ENCODE measurements at regions not wholly inside any gene's neighbourhood (a gene's known extent, or its start where the extent isn't known, plus 50 kb on each side); places are given as distances from the start of the nearest gene placed in this dataset.

DNA sequence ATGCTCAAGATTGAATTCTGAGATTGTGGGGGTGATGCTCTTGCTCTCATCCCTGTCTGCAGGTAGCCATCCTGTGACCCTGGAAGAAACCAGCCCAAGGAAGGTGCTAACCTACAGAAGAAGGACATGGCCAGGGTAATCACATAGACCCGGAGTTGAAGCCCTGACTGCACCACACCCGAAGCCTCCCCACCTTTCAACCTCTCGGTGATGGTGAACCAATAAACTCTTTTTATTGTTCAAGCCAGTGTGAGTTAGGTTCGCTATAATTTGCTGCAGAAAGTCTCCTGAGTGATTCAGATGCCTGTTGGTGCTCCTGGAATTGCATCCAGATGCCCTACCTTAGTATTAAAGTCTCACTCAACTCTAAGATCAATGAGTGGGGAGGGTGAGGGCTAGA lies 163.6 kb downstream of the PLPP3 start:
- TF ChIP-seq ATF3 (CRISPR knock-in tag; conservative IDR thresholded peaks at IDR 0.05) = no peak
- TF ChIP-seq MAX (CRISPR knock-in tag; IDR thresholded peaks at IDR 0.05) = no peak
- TF ChIP-seq NFYB (CRISPR knock-in tag; conservative IDR thresholded peaks at IDR 0.05; ENCODE audit: low read depth) = no peak
- no peak for TF ChIP-seq ELF4 (CRISPR knock-in tag; IDR thresholded peaks at IDR 0.05; ENCODE audit: low read depth)
- TF ChIP-seq NFE2L1 (CRISPR knock-in tag; IDR thresholded peaks at IDR 0.05) = no peak
- no peak for TF ChIP-seq RELA (CRISPR knock-in tag; IDR thresholded peaks at IDR 0.05; ENCODE audit: borderline replicate concordance)
- TF ChIP-seq CTCF (IDR thresholded peaks at IDR 0.05) = no peak
- TF ChIP-seq, protein P1, sequence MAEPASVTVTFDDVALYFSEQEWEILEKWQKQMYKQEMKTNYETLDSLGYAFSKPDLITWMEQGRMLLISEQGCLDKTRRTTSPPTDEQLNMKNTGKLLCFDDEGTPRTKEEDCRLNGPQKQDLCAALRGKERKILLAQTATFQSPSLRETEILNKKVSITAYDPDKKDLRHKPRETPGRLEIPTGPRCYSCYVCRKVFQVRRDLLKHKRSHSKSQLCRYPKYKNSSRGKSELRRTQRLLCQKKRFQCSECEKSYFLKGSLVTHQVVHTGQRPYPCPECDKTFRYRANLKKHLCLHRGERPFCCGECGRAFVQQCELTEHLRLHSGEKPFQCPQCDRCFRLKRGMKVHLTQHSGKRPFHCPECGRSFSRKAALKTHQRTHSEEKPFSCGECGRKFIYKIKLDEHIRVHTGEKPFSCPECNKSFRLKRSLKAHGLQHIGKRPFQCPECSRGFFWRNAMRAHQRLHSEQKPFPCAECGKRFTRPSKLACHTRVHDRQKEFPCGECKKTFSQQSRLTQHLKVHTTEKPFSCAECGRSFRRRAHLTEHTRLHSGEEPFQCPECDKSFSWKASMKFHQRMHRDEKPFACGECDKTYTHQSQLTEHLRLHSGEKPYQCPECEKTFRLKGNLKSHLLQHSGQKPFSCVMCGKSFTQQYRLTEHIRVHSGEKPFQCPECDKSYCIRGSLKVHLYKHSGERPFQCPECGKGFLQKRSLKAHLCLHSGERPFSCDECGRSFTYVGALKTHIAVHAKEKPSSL (CRISPR knock-in tag; conservative IDR thresholded peaks at IDR 0.05) = no peak
- no peak for TF ChIP-seq ZNF263 (CRISPR knock-in tag; IDR thresholded peaks at IDR 0.05; ENCODE audit: low read depth)
- TF ChIP-seq, protein P2, sequence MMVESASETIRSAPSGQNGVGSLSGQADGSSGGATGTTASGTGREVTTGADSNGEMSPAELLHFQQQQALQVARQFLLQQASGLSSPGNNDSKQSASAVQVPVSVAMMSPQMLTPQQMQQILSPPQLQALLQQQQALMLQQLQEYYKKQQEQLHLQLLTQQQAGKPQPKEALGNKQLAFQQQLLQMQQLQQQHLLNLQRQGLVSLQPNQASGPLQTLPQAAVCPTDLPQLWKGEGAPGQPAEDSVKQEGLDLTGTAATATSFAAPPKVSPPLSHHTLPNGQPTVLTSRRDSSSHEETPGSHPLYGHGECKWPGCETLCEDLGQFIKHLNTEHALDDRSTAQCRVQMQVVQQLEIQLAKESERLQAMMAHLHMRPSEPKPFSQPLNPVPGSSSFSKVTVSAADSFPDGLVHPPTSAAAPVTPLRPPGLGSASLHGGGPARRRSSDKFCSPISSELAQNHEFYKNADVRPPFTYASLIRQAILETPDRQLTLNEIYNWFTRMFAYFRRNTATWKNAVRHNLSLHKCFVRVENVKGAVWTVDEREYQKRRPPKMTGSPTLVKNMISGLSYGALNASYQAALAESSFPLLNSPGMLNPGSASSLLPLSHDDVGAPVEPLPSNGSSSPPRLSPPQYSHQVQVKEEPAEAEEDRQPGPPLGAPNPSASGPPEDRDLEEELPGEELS (CRISPR knock-in tag; IDR thresholded peaks at IDR 0.05) = no peak
- no peak for TF ChIP-seq FOXP1 (CRISPR knock-in tag; IDR thresholded peaks at IDR 0.05; ENCODE audit: borderline replicate concordance)
